ENCODE measurements at regions not wholly inside any gene's neighbourhood (a gene's known extent, or its start where the extent isn't known, plus 50 kb on each side); places are given as distances from the start of the nearest gene placed in this dataset.

GRCh38 chr1:72365693-72366092 lies 83.4 kb upstream of the NEGR1 start:
- DNase-seq: no peak

GRCh38 chr1:72362538-72362937 lies 80.2 kb upstream of the NEGR1 start:
- no peak for DNase-seq

- DNase-seq: no peak
These were observed 75.1 kb upstream of the NEGR1 start for GRCh38 chr1:72357411-72357810.

DNA sequence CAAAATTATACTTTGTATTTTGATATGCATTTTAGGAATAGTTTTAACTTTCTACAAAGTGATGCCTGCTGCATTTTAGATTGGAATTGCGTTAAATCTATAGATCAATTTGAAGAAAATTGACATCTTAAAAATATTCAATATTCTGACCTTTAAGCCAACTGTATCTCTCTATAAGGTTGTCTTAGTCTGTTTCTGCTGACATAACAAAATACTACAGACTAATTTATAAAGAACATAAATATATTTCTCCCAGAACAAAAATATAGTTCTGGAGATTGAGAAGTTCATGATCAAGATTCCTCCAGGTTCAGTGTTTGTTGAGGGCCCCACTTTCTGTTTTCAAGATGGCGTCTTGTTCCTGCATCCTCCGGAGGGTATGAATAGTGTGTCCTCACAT lies 73.6 kb upstream of the NEGR1 start:
- no peak for DNase-seq

DNA sequence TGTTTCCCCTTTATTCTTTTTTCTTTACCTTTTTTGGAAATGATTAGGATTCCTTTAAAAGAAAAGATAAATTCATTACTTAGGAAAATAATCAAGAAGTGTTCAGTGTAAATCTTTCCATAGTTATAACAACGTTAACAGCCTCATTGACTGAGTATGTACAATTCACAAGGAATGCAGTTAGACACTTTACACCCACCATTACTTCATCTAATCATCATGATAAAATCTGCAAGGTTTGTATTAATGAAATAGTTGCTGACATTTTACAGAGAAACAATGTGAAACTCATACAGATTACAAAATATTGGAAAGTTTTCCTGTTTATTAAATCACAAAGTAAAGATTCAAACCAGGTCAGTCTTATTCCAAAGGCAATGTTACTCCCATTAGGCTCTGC lies 59.3 kb upstream of the NEGR1 start:
- DNase-seq: no peak

- no peak for DNase-seq
These were observed 54.4 kb upstream of the NEGR1 start for GRCh38 chr1:72336776-72337175.

Measured in activated effector memory CD4-positive, alpha-beta T cell treated with anti-CD3 and anti-CD28 coated beads, Interleukin-2, amount 50 U/mL, for 16 hours (primary cell).